Epidermal melanocyte (primary cell): ENCODE measurements at regions not wholly inside any gene's neighbourhood (a gene's known extent, or its start where the extent isn't known, plus 50 kb on each side); places are given as distances from the start of the nearest gene placed in this dataset.
"Not testable (repeated sequence)": the region's sequence is repeated elsewhere in the genome, so short reads cannot be mapped to it uniquely, and the experiment has no call there.

Source experiments
- DNase-seq: peaks from one replicate; pipeline ENCODE4 v3.0.0; 2011; ENCODE audit warnings: low spot score; ENCODE audit not compliant: insufficient read length

DNA sequence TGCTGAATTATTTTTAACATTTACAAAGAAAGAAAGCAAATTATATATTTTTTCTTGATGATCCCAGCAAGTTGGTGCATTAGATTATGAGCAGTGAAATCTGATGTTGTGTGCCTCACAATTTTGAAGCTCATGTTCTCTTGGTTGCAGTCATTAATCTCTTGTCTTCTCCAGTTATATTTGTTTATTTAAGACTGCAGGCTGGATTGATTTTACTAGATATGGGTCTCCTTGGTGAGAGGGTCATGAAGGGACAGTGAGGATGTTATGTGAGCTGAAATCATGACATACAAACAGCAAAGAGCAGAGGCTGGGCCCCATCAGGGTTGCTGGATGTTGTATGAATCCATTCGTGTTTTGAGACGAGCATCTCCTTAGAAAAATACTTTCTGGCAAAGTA is 64.2 kb upstream of the AKIRIN2 start:
- no peak for DNase-seq

DNA sequence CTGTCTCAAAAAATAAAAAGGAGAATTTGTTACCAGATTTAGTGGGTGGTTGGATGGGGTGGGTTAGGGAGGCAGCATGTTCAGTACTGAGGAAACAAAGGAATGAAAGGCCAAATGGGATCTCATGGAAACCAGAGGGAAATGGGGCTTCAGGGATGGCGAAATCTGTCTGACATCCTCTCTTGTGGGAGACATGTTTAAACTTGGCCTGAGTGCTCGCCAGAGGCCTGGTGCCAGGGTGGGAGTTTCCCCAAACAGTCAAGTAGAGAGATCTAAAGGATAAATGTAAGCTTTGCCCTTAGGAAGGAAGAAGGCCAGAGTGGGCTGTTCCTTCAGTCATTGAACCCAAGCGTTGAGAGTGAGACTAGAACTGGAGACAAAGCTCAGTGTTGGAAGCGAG is 61.9 kb upstream of the AKIRIN2 start:
- DNase-seq: no peak

DNA sequence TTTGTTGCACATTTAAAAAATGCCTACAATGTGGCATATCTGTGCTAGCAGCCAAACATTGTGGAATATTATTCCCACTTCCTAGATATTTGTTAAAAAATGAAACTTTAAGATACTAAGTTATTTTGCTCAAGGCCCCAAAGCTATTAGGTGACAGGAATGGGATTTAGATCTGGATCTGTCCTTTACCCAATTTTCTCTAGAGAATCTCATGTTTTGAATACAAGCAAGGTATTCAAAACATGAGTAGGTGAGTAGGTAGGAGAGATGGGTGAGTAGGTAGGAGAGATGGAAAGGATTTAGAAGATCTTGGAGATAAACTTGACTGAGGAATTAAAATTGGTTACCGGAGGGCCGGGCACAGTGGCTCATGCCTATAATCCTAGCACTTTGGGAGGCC is 61.2 kb upstream of the AKIRIN2 start:
- DNase-seq: no peak

DNA sequence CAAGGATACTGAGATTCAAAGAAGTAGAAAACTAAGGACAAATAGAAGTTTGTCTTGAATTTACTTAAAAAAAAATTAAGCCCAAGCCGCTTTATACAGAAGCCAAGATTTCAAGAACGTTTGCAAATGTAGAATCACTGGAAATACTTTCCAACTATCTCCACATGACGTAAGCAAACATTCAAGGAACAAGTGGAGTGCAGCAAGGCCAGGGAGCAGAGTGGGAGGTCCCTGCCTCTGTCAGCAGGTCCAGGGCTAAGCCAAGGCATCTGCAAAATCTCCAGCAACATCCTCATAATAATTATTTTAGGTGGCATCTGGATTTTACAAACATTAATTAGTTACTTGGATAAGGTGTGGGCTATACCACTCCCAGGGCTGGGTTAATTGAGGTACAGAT is 60.1 kb upstream of the AKIRIN2 start:
- no peak for DNase-seq

DNA sequence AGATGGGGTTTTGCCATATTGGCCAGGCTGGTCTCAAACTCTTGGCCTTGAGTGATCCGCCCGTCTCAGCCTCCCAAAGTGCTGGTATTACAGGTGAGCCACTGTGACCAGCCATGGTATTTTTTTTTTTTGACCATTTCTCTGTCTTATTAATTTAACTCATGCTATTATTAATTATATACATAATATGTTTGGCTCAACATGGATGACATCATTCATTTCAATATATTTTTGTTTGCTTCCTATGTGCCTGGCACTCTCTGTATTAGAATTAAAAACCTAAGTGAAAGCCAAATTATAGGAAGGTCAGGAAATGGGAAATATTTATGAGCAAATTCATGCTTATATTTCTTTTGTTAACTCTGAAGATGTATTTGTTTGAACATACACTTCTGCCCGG is 55.8 kb upstream of the AKIRIN2 start:
- no peak for DNase-seq

DNA sequence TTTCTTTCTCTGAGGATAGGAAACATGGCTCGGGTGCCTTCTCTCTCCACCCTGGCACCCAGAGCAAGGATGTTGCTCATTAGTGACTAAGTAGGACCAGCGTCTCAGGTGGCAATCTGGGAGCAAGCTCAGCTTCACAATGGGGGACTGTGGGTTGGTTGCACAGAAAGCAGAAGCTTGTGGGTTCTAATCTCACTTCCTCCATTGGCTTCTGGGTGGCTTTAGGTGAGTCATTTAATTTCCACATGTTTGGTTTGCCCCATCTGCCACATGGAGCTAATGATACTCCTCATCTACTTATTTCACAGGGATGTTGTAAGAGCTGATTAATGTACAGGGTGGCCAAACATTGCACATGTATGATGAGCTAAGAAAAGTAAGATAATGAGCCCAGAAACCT is 54.8 kb upstream of the AKIRIN2 start:
- DNase-seq: no peak

DNA sequence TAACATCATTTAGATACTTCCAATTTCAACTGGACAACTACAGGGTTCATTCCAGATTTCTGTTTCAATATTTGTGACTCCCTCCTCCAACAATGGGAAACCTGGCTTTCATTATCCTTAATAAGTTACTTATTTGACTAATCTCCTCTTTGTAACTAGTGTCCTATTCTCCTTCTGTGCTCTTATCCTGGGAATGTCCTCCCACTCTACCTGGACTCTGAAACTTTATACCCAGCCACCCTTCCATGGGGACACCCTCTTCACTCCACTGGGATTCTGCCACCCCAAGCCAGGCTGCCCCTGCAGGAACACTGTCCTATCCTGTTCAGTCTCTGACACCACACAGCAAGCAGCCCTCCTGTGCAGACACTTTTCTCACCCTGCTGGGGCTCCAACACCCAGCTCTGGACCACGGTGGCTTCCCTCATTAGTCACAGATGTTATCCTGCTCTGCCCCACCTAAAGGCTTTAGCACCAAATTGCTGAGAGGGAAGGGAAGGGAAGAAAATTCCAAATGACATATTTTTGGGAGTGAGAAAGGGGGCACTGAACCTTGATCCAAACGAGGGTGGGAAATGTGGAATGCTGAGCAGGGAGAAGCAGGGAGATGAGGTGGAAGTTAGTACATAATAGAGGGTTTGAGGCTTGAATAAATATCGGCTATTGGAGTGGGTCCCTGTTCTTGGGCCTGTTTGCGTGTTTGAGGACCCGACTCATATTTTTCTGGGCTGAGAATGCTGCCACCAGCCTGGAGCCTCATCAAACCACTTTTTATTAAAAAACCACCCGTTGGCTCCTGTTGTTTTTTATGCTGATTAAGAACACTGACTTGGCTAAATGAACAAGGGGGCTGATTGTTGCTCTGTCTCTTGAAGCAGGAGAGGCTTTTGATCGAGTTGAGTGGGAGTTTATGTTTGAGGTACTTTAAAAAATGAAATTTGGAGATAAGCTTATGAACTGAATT is 54.0 kb upstream of the AKIRIN2 start:
- DNase-seq: peak; percentile 68

DNA sequence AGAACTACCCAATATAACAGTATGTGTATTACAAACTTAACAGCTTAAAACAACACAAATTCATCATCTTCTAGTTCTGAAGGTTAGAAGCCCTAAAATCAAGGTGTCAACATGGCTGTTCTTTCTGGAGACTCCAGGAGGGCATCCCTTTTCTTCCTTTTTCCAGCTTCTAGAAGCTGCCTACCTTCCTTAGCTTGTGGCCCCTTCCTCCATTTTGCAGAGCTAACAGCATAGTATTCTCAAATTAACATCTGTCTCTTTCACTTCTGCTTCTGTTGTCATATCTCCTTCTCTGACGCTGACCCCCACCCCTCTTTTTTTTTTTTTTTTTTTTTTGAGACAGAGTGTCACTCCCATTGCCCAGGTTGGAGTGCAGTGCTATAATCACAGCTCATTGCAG is 52.8 kb upstream of the AKIRIN2 start:
- DNase-seq: no peak

DNA sequence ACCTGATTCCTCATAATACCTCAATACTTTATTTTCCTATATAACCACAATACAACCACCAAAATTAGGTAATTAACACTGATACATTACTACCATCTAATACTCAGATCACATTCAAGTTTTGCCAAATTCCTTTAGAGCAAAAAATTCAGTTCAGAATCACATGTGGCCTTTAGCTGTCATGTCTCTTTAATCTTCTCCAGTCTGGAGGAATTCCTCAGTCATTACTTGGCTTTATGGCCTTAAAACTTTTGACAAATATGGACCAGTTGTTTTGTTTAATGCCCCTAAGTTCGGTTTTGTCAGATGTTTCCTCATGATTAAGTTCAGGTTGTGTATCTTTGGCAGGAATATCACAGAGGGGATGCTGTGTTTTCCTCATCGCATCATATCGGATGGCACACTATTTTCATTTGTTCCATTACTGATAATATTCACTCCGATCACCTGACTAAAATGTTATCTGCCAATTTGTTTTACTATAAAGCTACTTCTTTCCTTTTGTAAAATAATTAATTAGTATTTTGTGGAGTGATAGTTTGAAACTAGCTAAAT is 51.2 kb upstream of the AKIRIN2 start:
- no peak for DNase-seq

DNA sequence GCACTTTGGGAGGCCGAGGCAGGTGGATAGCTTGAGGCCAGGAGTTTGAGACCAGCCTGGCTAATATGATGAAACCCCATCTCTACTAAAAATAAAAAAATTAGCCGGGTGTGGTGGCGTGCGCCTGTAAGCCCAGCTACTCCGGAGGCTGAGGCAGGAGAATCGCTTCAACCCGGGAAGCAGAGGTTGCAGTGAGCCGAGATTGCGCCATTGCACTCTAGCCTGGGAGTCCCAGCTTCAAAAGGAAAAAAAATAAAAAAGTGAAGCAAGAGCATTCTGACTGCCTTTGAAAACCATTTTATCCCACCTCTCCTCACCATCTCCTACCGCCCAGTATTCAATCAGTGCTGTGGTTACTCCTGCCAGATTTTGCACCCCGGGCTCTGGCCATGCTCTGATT is 50.5 kb upstream of the AKIRIN2 start:
- not testable (repeated sequence) for DNase-seq
